Upper lobe of right lung (tissue), 1 donor: ENCODE measurements at regions not wholly inside any gene's neighbourhood (a gene's known extent, or its start where the extent isn't known, plus 50 kb on each side); places are given as distances from the start of the nearest gene placed in this dataset.

Source experiments
- ATAC-seq: fragments of 200-7000 bp; cut with Tn5 transposase; one replicate; pipeline ENCODE4 v1.9.1; 2020; ENCODE audit warnings: mild to moderate bottlenecking, moderate library complexity
- DNase-seq: peaks from one replicate; pipeline ENCODE4 v3.0.0-alpha.2; 2020
- H3K27ac ChIP-seq: fragments of 200-600 bp; one replicate; pipeline ENCODE4 v1.8.0; 2022
- H3K27me3 ChIP-seq: fragments of 200-600 bp; one replicate; pipeline ENCODE4 v1.8.0; 2022; ENCODE audit warnings: mild to moderate bottlenecking
- H3K36me3 ChIP-seq: fragments of 200-600 bp; one replicate; pipeline ENCODE4 v1.8.0; 2022
- H3K4me1 ChIP-seq: fragments of 200-600 bp; one replicate; pipeline ENCODE4 v1.8.0; 2022
- H3K4me3 ChIP-seq: fragments of 200-600 bp; one replicate; pipeline ENCODE4 v1.8.0; 2022; ENCODE audit warnings: mild to moderate bottlenecking
- H3K9me3 ChIP-seq: fragments of 200-600 bp; one replicate; pipeline ENCODE4 v1.8.0; 2022
- CTCF ChIP-seq: fragments of 200-600 bp; IDR thresholded peaks from one replicate; pipeline ENCODE4 v1.8.0; 2022; ENCODE audit warnings: antibody characterized with exemption
- intact Hi-C: fragments of 100-400 bp; cut with DNase I; formaldehyde crosslinking; loops from one replicate; pipeline ENCODE4 v1.11.0; 2022
- donor health status: DM: no; HTN: yes; CAD: no; lungs with severe emphysema.

GRCh38 chr16:35639233-35640205 lies 2180.1 kb downstream of the TP53TG3F start:
- H3K4me3 ChIP-seq, result no peak overlapping the region
- H3K27me3 ChIP-seq, result no peaks in the 10 kb centered on the region
- ATAC-seq, result no peak
- H3K9me3 ChIP-seq, result no peaks in the 10 kb centered on the region
- no peak overlapping the region for H3K27ac ChIP-seq
- no peak for TF ChIP-seq CTCF
- no peaks in the 10 kb centered on the region for H3K36me3 ChIP-seq
- no peaks in the 10 kb centered on the region for H3K4me1 ChIP-seq
- intact Hi-C loops, result no loop called here
- DNase-seq, result no peak

GRCh38 chr16:35642322-35642835 lies 2183.0 kb downstream of the TP53TG3F start:
- Histone ChIP-seq H3K27me3 (no peaks in the 10 kb centered on the region), H3K4me1 (no peaks in the 10 kb centered on the region), H3K4me3 (no peak overlapping the region), H3K36me3 (no peaks in the 10 kb centered on the region), H3K9me3 (no peaks in the 10 kb centered on the region), H3K27ac (no peak overlapping the region)
- ATAC-seq (no peak), DNase-seq (no peak)
- intact Hi-C loops, result no loop called here
- no peak for TF ChIP-seq CTCF

GRCh38 chr16:35651841-35652240 lies 2192.4 kb downstream of the TP53TG3F start:
- DNase-seq (no peak), ATAC-seq (no peak)
- Histone ChIP-seq H3K36me3 (no peaks in the 10 kb centered on the region), H3K27ac (no peak overlapping the region), H3K4me1 (no peaks in the 10 kb centered on the region), H3K27me3 (no peaks in the 10 kb centered on the region), H3K9me3 (peaks cover 6% of the 10 kb centered on the region), H3K4me3 (no peak overlapping the region)
- TF ChIP-seq CTCF, result no peak
- intact Hi-C loops, result no loop called here

- no peaks in the 10 kb centered on the region for H3K9me3 ChIP-seq
- TF ChIP-seq CTCF, result no peak
- H3K36me3 ChIP-seq, result no peaks in the 10 kb centered on the region
- intact Hi-C loops, result no loop called here
- H3K4me1 ChIP-seq, result no peaks in the 10 kb centered on the region
- DNase-seq (no peak), ATAC-seq (no peak)
- H3K27me3 ChIP-seq, result no peaks in the 10 kb centered on the region
- no peak overlapping the region for H3K4me3 ChIP-seq
- no peak overlapping the region for H3K27ac ChIP-seq
These were observed 2204.8 kb downstream of the TP53TG3F start for GRCh38 chr16:35664091-35664693.

GRCh38 chr16:35685085-35685484 lies 2225.7 kb downstream of the TP53TG3F start:
- H3K4me3 ChIP-seq, result no peak overlapping the region
- H3K27ac ChIP-seq, result no peak overlapping the region
- H3K9me3 ChIP-seq, result peaks cover 5% of the 10 kb centered on the region
- intact Hi-C loops, result no loop called here
- DNase-seq (no peak), ATAC-seq (no peak)
- TF ChIP-seq CTCF, result no peak
- no peaks in the 10 kb centered on the region for H3K4me1 ChIP-seq
- H3K36me3 ChIP-seq, result no peaks in the 10 kb centered on the region
- no peaks in the 10 kb centered on the region for H3K27me3 ChIP-seq
